Kasumi-1 (cell line): ENCODE measurements at regions not wholly inside any gene's neighbourhood (a gene's known extent, or its start where the extent isn't known, plus 50 kb on each side); places are given as distances from the start of the nearest gene placed in this dataset.

Source experiments
- DNase-seq, 2 experiments: peaks; one replicate each; lab custom pipeline; 2025; lab: John Stamatoyannopoulos, UW

DNA sequence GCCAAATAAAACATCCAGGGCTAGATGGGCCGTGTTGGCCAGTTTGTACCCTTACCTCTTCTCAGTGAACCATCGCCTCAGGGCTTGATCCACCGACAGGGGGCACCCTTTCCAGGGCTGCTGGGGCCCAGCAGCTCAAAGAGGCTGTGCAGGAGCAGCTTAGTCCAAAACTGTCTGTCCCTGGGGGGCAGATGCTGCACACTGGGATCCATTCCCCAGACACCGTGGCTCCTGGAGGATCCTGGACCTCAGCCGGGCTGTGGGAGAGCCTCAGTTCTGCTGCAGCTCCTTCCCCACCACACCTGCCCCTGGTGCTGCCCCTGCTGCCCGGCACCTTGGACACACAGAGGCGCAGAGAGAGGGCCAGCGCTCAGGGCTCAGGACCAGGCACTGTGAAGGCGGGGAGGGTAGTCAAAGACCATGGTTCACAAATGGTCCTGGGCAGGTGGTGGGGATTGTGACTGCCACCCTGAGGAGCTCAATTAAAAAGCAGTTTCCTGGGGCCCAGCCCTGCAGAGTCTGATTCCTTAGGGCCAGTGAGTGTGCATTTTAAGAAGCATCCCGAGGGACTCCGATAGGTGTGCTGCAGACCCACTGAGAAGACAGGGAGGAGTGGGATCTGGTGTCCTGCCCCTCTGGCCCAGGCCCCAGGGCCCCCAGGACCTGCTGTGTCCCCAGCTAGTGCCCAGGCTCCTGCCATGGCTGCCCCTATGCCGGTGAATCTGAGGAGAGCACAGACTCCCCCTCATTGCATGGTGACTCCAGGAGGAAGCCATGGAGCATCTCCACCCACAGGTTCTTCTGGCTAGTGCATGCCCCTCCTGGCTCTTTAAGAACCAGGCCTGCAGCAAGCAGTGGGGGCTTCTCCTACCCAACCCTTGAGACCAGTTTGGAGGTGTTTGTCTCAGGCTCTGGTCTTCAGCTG lies 86.5 kb upstream of the PRR20G start:
- no peak for DNase-seq

DNA sequence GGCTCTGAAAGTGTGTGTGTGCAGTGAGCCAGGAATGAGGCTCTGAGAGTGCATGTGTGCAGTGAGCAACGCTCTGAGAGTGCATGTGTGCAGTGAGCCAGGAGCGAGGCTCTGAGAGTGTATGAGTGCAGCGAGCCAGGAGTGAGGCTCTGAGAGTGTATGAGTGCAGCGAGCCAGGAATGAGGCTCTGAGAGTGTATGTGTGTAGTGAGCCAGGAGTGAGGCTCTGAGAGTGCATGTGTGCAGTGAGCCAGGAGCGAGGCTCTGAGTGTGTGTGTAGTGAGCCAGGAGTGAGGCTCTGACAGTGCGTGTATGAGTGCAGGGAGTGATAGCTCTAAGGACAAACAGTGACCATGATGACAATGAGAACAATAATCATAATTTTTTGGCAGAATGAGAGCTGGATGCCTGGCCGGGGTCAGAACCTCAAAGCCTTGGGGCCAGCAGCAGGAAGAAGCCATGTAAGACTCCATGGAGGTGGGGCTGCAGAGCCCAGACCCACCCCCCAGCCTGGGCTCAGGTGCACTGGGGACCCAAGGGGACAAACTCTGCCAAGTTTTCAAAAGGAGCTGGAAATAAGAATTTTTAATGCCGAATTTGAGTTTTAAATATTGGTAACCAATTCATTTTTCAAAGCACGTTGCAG lies 85.7 kb upstream of the PRR20G start:
- DNase-seq, result no peak

DNA sequence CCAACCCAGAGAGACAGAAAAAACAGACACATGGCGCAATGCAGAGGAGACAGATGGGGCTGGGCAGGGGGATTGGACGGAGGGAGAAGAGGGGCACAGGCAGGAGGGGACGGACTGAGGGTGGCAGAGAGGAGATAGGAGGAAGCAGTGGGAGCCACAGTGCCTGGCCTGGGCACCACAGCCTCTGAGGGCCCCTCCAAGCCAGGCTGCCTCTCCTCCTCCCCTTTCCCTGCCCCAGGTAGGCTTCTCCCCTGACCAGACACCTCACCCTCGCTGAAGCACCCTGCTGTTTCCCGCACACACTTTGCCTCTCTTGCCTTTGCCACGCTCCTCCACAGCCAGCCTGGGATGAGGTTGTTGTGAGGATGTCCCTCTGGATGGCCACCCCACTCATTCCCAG lies 84.0 kb upstream of the PRR20G start:
- no peak for DNase-seq

DNA sequence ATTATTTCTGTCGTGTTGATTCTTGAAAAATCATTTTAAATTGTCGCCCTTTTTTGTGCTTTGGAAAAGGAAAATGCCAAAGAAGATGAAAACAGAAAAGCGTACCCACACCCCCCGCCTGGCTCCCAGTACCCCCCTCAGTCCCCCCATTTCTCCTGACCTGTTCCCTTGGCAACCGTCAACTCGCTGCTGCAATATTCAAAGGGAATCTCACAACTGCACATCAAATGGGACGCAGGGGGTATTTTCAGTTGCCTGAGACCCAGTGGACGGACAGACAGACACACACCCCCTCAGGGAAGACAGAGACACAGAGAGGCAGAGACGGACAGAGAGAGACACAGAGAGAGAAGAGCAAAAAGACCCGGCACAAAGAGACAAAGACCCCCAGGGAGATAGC lies 83.5 kb upstream of the PRR20G start:
- no peak for DNase-seq

DNA sequence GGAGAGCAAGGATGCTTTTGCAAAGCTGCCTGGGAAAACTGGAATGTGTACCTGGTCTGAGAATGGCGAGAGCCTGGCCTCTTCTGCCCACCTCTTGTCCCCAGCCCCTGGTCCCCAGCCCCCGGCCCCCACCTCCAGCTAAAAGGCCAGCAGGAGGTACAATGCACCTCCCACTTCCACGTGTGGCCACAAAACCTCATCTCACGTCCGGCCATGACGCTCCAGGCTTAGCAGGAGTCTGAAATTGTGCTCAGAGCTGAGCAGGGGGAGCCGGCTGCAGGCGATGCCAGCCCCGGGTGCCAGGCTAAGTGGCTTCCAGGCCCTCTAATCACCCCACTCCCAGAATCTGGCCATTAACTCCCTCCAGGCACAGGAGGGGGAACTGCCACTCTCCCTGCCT lies 83.1 kb upstream of the PRR20G start:
- DNase-seq, result no peak

DNA sequence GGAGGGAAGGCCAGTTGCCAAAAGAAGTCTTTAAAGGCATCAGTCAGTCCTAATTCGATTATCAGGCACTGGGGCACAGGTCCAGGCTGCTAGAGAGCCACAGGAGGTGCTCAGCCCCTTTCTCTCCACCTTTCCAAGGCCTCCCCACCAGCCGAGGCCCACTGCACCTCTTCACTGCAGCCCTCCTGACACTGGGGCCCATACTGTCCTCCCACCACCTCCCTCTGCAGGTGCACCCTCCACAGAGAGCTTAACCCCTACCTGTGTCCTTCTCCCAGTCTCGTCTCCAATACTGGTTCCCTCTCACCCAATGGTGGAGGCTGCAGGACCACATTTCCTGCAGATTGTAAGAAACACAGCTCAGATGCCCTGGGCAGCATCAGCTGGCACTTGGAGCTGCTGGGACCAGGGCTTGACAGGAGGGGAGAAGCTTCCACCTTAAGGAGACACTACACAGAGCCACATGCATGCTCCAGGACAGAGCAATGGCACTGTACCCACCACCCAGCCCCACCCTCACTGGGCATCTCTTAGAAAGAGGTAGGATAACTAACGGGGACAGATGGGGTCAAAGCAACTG lies 81.6 kb upstream of the PRR20G start:
- no peak for DNase-seq

DNA sequence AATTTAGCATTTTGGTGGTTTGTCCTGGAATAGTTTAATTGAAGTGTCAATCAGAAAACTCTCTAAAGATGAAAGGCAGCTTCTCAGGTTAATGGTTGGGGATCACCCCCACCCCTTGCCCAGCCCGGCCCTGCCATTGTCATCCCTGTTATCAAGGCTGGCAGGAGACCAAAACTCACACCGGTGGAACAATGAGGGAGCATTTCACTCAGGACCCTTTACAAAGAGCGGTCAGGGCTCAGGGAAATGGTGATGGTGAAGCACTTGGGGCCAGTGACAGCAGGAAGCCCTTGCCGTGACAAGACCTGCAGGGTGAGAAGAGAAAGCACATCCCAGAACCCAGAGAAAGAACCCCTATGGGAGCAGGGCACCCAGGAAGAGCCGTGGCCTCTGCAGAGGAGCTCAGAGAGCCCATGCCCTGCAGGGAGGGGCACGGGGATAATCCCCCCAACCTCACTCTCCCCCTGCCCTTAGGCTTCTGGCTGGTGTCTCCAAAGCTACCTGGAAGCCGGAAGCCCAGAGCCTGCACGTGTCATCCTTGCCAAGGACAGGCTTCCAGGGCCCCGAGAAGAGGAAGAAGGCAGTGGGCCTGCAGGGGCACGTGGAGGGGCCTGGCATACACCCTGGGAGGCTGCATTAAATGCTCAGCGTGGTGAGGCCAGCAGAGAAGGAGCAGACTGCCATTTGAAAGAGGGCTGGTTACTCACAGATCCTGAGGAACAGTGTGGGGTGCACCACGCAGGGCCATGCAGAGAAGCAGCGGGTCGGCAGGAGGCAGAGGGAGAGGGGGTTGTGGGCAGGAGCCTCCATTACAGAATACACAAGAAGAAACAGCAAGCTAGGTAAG lies 80.6 kb upstream of the PRR20G start:
- DNase-seq, result no peak

DNA sequence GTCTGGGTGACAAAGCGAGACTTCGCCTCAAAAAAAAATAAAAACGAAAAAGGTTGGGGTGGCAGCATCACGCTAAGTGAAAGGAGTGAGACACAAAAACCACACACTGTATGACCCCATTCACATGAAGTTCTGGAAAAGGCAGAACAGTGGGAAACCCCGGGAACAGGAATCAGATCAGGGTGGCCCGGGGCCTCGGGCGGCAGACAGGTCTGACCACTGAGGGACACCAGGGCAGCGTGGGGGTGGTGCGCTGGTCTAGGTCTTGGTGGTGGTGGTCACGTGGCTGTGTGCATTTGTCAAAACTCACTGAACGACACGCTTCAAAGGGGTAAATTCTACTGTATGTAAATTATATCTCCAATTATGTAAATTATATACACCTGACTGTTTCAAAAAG lies 79.7 kb upstream of the PRR20G start:
- no peak for DNase-seq

DNA sequence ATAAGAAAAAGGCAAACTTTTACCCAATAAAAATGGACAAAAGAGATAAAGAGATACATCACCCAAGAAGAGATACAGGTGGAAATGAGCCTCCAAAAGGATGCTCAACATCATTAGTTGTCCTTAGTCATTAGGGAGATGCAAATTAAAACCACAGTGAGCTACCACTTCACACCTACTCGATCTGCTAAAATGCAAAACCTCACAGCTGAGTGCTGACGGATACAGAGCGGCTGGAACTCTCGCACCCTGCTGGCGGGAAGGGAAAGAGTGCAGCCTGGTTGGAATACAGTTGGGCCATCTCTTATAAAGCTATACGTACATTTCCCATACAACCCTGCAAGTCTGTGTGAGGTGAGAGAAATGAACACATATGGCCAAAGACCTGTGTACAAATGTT lies 78.5 kb upstream of the PRR20G start:
- DNase-seq, result no peak

DNA sequence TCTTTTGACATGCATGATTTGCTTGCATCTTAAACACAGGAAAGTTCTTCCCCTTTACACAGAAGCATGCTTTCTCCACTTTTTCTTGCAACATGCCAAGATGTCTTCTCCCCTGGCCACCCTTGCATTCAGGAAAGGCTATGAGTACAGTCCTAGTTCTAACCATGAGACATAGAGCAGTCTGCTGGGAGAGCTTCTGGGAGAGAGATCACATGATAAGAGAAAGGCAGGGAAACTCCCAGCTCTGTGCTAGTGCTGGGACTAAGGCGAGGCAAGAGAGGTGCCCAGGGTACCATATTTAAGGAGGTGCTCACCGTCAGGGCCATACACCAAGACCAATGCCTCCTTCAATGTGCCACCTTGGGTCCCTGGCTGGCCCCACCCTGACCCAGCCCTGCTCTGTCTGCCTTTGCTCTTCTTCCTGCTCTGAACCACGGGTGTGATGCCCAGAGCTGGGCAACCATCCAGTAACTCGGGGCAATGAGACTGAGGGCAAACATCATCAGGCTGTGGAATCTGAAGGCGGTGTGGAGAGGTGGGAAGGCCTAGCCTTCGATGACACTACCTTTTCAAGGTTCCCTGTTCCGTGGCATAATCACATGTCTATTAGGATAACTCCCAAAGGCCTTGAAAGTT lies 77.4 kb upstream of the PRR20G start:
- no peak for DNase-seq

DNA sequence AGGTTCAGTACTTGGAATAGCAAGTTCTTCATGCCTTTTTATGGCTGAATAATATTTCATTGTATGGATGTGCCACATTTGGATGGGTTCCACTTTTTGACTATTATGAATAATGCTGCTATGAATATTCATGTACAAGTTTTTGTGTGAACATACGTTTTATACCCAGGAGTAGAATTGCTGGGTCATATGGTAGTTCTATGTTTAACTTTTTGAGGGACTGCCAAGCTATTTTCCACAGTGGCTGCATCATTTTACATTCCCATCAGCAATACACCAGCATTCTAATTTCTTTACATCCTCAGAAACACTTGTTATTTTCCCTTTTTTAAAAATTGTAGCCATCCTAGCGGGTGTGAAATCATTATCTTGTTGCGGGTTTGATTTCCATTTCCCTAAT lies 76.0 kb upstream of the PRR20G start:
- DNase-seq, result no peak

DNA sequence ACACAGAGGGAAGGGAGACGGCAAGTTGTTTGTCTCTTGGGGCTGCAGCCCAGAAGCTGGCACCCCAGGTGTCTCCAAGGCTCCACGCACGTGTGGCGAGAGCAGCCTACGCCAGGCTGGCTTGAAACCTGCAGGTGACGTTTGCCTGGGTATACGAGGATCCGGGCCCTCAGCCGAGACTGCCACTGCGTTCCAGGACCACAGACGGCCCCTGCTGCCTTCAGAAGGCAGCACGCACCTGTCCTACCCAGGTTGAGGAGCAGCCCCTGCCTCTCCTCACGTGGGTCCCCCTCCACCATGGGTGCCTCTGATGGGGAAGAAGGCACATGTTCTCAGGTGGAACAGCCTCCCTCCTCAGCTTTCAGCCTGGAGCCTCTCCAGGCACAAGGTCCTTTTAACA lies 75.3 kb upstream of the PRR20G start:
- DNase-seq, result no peak

DNA sequence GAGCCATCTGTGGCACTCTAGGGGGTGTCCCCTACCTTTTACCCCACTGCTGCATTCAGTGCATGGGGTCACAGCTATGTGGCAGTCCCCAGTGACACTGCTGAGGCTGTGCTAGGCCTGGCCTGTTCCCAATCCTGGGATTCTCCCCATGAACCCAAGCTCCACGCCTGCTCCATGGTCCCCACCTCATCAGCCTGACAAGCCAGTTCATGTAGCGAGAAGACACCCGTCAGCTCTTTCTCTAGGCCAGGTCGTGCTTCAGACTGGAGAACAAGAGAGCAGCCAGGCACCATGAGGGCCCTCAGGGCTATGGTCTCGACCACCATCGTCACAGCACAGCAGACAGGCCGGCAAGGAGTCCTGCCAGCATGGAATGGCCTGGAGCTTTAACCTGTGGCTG lies 72.8 kb upstream of the PRR20G start:
- DNase-seq, result no peak

DNA sequence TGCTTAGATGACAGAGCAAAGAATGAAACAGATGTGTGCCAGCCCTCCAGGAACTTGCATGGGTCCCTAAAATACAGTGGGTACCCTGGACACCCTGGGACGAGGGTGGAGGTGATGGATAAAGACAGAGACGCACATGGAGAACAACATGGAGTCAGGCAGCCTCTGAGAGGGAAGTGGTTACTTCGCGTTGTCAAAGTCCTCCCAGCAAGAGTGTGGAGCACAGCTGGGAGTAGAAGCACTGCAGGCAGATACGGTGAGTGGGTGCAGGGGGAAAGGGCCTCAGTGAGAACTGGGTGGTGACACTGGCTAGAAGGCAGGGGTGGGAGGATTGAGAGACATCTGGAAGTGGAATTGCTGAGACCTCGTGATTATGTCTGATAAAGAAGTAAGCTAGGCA lies 70.8 kb upstream of the PRR20G start:
- no peak for DNase-seq

DNA sequence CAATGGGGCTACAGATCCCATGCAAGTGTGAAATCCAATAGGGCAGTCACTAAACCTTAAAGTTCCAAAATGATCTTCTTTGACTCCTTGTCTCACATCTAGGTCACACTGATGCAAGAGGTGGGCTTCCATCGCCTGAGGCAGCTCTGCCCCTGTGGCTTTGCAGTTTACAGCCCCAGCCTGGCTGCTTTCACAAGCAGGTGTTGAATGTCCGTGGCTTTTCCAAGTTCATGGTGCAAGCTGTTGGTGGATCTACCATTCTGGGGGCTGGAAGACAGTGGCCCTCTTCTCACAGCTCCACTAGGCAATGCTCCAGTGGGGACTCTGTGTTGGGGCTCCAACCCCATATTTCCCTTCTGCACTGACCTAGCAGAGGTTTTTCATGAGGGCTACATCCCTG lies 68.5 kb upstream of the PRR20G start:
- no peak for DNase-seq

DNA sequence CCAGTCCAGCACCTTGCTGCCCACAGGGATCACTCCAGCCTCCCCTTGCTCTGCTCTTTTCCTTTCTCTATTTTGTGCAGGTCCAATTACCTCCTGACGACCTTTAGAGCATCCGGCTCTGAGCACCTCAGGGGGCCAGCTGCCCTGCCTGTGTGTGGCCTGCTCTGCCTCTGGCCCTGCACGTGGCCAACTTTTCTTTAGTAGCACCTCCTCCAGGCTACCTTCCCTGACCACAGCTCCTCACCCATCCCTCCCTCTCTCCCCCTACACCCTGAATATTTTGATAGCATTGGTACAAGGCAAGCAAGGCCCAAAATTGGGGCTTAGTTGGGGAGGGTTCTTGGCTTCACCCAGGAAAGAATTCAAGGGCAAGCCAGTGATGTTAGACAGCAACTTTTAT lies 66.9 kb upstream of the PRR20G start:
- no peak for DNase-seq

DNA sequence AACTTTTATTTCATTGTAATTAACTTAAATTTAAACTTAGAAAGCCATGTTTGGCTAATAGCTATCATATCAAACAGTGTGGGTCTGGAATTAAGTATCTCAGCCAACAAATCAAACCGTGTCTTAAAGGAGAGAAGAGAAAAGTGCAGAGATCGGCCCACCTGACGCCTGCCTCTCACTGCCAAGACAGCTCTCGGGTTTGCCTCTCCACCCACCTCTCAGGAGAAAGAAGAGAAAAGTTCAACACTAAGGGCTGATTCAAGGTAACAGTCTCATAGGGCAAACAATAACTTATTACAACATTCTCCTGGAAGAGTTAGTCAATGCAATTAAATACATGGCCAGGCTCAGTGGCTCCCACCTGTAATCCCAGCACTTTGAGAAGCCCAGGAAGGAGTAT lies 64.8 kb upstream of the PRR20G start:
- DNase-seq, result no peak

DNA sequence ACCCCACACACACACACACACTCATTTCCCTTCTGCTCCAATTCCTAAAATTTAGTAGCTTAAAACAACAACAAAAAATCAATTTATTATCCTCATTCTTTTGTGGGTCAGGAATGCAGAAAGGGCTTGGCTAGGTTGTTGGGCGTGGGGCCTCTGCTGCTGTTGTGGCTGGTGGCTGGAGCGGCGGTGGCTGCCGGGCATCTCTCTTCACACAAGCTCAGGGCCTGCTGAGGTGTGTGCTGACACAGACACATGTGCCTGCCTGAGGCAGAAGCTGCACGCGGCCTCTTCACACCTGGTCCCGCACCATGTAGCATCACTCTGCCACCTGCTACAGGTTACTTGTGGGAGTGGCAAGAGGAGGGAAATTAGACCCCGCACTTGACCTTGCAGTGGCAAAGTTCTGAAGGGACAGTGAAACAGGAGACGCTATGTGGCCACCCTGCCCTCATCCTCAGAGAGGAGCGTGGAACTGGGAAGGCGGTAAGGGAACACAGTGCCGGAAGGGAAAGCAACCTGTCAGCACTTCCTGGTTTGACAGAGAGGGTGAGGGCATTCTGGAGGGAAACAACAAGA lies 64.0 kb upstream of the PRR20G start:
- no peak for DNase-seq

DNA sequence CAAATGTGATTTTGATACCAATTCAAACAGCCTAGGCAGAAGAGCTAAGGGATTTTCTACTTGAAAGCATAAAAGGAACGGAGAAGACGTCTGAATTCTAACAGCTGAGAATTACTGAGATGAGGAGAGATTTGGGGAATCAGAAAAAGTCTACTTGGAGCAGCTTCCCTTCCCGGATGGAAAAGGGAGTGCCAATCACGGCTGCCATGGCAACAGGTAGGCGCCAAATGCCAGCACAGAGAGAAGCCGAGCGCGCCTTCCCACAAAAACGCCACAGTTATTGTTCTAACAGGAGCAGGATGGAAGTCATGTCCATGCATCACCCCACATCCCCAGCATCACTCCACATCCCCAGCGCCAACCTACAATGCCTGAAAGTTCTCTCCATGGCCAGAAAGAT lies 63.5 kb upstream of the PRR20G start:
- DNase-seq, result no peak

DNA sequence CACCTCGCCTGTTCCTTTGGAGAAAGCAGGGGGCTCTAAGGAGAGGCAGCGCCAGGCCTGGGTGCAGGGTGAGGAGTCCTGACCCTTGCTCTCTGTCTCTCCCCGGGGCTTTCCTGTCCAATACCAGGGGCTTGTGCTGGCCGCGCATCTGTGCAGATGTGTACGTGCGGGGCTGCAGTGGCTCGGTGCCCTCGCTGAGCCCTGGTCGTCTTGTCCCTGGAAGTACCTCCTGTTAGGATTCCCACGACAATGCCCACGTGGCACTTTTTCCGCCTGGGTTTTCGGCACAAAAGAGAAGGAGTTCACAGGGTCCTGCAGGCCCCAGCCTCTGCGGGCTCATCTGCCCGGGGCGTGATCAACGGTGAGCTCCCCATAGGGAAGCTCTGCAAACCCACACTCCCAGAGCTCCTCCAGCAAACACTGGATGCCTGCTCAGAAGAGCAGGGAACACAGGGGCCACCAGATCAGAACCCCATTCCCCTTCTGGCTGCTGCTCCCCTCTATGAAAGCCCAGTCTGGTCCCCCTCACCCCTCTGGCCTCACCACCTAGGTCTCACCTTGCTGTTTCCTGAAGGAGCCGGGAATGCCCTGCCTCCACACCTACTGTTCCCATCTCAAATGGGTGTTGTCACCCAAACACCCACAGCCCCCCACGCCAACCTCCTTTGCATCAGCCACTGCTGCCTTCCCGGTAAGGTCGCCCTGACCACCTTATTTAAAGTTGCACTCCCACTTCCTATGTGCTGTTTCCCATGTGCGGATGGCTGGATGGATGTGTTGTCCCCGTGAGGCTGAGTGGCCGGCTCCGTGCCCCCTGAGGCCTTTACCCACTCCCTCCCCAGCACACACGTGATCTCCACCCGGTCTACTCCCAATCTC lies 62.6 kb upstream of the PRR20G start:
- DNase-seq, result no peak
